HG03460 (cell line): ENCODE measurements at regions not wholly inside any gene's neighbourhood (a gene's known extent, or its start where the extent isn't known, plus 50 kb on each side); places are given as distances from the start of the nearest gene placed in this dataset.
"Not testable (repeated sequence)": the region's sequence is repeated elsewhere in the genome, so short reads cannot be mapped to it uniquely, and the experiment has no call there.

Experiments used
- ATAC-seq: cut with Tn5 transposase; IDR thresholded peaks from one replicate; pipeline ENCODE4 v1.9.1; 2021; ENCODE audit not compliant: unreplicated experiment

DNA sequence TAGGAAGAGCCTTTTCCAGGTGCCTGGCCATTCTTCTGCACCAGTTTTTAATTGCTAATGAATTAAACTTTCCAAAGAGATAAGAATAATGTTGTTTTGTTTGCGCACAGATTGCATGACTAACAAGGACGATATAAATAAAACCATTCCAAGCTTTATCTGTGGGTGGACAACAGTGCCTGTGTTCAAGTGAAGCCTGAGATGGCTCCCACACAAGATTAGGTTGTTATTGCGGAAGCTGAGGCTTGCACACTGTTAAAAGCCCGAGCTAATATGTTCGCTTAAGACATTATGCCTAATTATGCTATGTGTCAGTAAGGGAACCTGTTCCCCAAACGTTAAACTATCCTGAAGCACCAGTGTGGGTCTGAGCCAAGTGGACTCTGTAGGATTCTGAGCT, 58.5 kb upstream of the NBPF11 start:
- not testable (repeated sequence) for ATAC-seq

DNA sequence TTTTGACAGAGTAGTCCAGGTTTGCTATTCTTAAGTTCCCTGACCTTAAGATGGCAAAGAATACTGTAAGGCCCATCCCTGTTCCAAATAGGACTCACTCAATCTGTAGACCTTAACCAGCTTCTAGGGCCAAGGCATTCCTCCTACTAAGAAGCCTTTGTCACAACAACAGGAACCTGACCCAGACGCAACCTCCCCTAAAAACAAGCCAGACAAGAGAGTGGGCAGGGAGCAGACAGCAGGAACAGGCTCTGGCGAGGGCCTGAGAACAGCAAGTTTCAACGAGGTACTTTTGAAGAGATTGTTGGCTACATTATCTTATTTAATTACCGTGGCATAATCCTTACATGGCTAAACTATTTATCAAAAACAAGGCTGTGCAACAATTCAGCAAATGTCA, 58.1 kb upstream of the NBPF11 start:
- ATAC-seq = not testable (repeated sequence)

DNA sequence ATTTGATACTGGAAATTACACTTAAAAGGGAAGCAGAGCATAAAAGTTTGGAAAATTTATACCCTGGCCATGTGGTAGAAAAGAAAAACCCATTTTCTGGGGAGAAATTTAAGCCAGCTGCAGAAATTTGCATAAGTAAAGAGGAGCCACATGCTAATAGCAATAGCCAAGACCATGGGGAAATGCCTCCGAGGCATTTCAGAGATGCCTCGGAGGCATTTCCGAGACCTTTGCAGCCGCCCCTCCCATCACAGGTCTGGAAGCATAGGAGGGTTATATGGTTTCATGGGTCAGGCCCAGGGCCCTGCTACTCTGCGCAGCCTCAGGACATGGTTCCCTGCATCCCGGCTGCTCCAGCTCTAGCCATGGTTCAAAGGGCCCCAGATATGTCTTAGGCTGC, 49.9 kb upstream of the NBPF11 start:
- not testable (repeated sequence) for ATAC-seq
